ENCODE measurements at regions not wholly inside any gene's neighbourhood (a gene's known extent, or its start where the extent isn't known, plus 50 kb on each side); places are given as distances from the start of the nearest gene placed in this dataset.

DNA sequence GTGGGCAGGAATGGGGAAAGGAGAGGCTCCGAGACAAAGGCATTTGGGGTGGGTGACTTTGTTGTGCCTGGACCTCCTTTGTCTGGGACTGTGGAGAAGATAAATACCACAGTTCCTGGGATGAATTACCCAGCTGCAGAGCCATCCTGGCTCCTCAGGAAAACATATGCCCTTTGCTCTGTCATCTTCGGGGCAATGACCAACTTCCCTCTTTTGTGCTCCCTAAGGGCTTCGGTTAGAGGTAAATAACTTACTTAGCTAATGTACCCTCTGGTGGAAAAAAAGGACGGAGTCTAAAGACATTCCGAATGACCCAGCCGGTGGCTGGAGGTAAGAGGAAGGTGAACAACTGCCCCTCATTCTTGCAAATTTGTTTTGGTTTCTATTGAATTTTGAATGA is 345.7 kb downstream of the GATA3 start (continued):
- TF ChIP-seq REST (IDR thresholded peaks at IDR 0.05): no peak

DNA sequence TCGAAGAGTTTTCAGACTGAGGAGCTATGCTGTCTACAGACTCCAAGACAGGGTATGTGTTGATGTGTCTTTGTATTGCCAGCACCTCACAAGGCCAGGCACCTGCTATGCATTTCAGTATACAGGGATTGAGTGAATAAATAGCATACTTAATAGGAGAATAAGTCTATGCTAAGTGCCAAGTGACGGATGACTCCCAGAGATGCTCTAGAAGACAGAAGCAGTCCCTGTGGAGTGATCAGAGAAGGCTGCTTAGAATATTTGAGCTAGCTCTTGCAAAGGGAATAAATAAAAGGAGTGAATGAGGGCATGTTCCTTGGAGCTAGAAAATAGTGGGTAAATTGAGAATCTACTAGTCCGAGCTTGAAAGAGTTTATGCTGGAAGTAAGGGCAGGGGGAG is 346.4 kb downstream of the GATA3 start:
- TF ChIP-seq JUND (IDR thresholded peaks at IDR 0.05) (no peak), NR2F2 (IDR thresholded peaks at IDR 0.05) (no peak), FOXA2 (IDR thresholded peaks at IDR 0.05) (no peak), YY1 (IDR thresholded peaks at IDR 0.05) (no peak), ZBTB33 (IDR thresholded peaks at IDR 0.05) (no peak), GABPA (IDR thresholded peaks at IDR 0.05 in 1 of 2, conservative IDR thresholded peaks at IDR 0.05 in 1 of 2) (no peak), RXRA (IDR thresholded peaks at IDR 0.05) (no peak), HNF4G (IDR thresholded peaks at IDR 0.05) (no peak), SP1 (IDR thresholded peaks at IDR 0.05) (no peak), CTCF (IDR thresholded peaks at IDR 0.05; ENCODE audit: low read depth, low read length, missing input control) (no peak), EGR1 (IDR thresholded peaks at IDR 0.05; ENCODE audit: low read depth in 2 of 2) (no peak), FOXA1 (IDR thresholded peaks at IDR 0.05) (no peak), REST (IDR thresholded peaks at IDR 0.05) (no peak), TAF1 (conservative IDR thresholded peaks at IDR 0.05) (no peak), RAD21 (IDR thresholded peaks at IDR 0.05) (no peak), HNF4A (conservative IDR thresholded peaks at IDR 0.05) (no peak)
- TF ChIP-seq, protein P1, sequence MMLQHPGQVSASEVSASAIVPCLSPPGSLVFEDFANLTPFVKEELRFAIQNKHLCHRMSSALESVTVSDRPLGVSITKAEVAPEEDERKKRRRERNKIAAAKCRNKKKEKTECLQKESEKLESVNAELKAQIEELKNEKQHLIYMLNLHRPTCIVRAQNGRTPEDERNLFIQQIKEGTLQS (IDR thresholded peaks at IDR 0.05): no peak
- TF ChIP-seq, protein P2, sequence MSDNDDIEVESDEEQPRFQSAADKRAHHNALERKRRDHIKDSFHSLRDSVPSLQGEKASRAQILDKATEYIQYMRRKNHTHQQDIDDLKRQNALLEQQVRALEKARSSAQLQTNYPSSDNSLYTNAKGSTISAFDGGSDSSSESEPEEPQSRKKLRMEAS (IDR thresholded peaks at IDR 0.05): no peak
- peaks cover 0 to 5% (median 0%) of the 10 kb centered on the region in 4 donors for H3K27me3 ChIP-seq (ENCODE audit: control insufficient read depth in 4 of 4, insufficient read depth in 4 of 4, low read length in 3 of 4)
- no peak overlapping the region for H3K27ac ChIP-seq (ENCODE audit: low read depth in 1 of 2, low read length in 2 of 2)

More for the DNA sequence above, 346.4 kb downstream of the GATA3 start:
- WGBS: 61% methylated on average over 3 of the region's 3 CpGs
- Histone ChIP-seq H3K9ac (ENCODE audit: low read depth in 1 of 2, low read length in 2 of 2) (no peak overlapping the region), H3K36me3 (ENCODE audit: control insufficient read depth in 4 of 4, insufficient read depth in 3 of 4, low read depth in 1 of 4, low read length in 3 of 4) (no peaks in the 10 kb centered on the region), H3K4me3 (ENCODE audit: low read depth in 1 of 3, low read length in 3 of 3) (no peak overlapping the region), H3K9me3 (ENCODE audit: control insufficient read depth in 4 of 4, low read length in 3 of 4) (no peaks in the 10 kb centered on the region), H3K4me1 (ENCODE audit: control insufficient read depth in 4 of 4, insufficient read depth in 4 of 4, low read length in 3 of 4) (no peaks in the 10 kb centered on the region)
- no peak for DNase-seq (ENCODE audit: low spot score)
